ENCODE measurements at regions not wholly inside any gene's neighbourhood (a gene's known extent, or its start where the extent isn't known, plus 50 kb on each side); places are given as distances from the start of the nearest gene placed in this dataset.

GRCh38 chr9:8155706-8156105, 356.1 kb upstream of the DMAC1 start:
- ATAC-seq (no peak), DNase-seq (ENCODE audit: low spot score) (no peak), FAIRE-seq (no peak)
- intact Hi-C loops (cut with micrococcal nuclease; ENCODE audit: unreplicated experiment) (no loop called here), in situ Hi-C loops (cut with HindIII; ENCODE audit: extremely low pct_ligation_motif_present, low pct_unique_long_range_greater_than_20kb) (no loop called here)
- no peak for TF ChIP-seq SIN3A (IDR thresholded peaks at IDR 0.05; ENCODE audit: borderline replicate concordance, low read depth, low read length)
- no peak for TF ChIP-seq ARID3A (IDR thresholded peaks at IDR 0.05; ENCODE audit: low read depth, low read length)
- no peak for TF ChIP-seq REXO4 (CRISPR knock-in tag; IDR thresholded peaks at IDR 0.05; ENCODE audit: borderline replicate concordance)
- TF ChIP-seq SALL1 (CRISPR knock-in tag; IDR thresholded peaks at IDR 0.05) = no peak
- no peak for TF ChIP-seq HDAC6 (IDR thresholded peaks at IDR 0.05; ENCODE audit: low read depth, low read length)
- TF ChIP-seq CENPT (CRISPR knock-in tag; IDR thresholded peaks at IDR 0.05; ENCODE audit: low read depth) = no peak
- TF ChIP-seq MXI1 (IDR thresholded peaks at IDR 0.05; ENCODE audit: borderline replicate concordance, low read depth, low read length) = no peak
- no peak for TF ChIP-seq ZNF780A (CRISPR knock-in tag; IDR thresholded peaks at IDR 0.05)
- no peak for TF ChIP-seq ZNF629 (CRISPR knock-in tag; conservative IDR thresholded peaks at IDR 0.05)
- TF ChIP-seq ZBTB8A (CRISPR knock-in tag; IDR thresholded peaks at IDR 0.05; ENCODE audit: borderline replicate concordance, low read depth) = no peak
- TF ChIP-seq ZNF274 (CRISPR knock-in tag; IDR thresholded peaks at IDR 0.05) = no peak
- no peak for TF ChIP-seq XRCC5 (optimal IDR thresholded peaks at IDR 0.05; ENCODE audit: low read length)
- no peak for TF ChIP-seq FOXA1 (IDR thresholded peaks at IDR 0.05)
- no peak for TF ChIP-seq FOXA1 (CRISPR knock-in tag; IDR thresholded peaks at IDR 0.05)
- TF ChIP-seq, protein P1, sequence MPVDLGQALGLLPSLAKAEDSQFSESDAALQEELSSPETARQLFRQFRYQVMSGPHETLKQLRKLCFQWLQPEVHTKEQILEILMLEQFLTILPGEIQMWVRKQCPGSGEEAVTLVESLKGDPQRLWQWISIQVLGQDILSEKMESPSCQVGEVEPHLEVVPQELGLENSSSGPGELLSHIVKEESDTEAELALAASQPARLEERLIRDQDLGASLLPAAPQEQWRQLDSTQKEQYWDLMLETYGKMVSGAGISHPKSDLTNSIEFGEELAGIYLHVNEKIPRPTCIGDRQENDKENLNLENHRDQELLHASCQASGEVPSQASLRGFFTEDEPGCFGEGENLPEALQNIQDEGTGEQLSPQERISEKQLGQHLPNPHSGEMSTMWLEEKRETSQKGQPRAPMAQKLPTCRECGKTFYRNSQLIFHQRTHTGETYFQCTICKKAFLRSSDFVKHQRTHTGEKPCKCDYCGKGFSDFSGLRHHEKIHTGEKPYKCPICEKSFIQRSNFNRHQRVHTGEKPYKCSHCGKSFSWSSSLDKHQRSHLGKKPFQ (CRISPR knock-in tag; IDR thresholded peaks at IDR 0.05; ENCODE audit: insufficient replicate concordance) = no peak
- TF ChIP-seq ELF3 (CRISPR knock-in tag; IDR thresholded peaks at IDR 0.05) = no peak
- TF ChIP-seq ZNF296 (CRISPR knock-in tag; conservative IDR thresholded peaks at IDR 0.05) = no peak
- TF ChIP-seq ZBTB25 (CRISPR knock-in tag; IDR thresholded peaks at IDR 0.05) = no peak
- TF ChIP-seq FOXK2 (IDR thresholded peaks at IDR 0.05) = no peak
- TF ChIP-seq ZC3H4 (CRISPR knock-in tag; IDR thresholded peaks at IDR 0.05; ENCODE audit: borderline replicate concordance) = no peak
- no peak for TF ChIP-seq ZSCAN12 (CRISPR knock-in tag; IDR thresholded peaks at IDR 0.05)
- no TSS peak for BruUV-seq (replicated peaks)
- 50% methylated on average over 5 of the region's 5 CpGs for WGBS (ENCODE audit: low lambda C conversion rate)
- H3K4me3 ChIP-seq (replicated peaks in 1 of 3; ENCODE audit: insufficient read depth in 1 of 3, low read depth in 2 of 3, low read length in 3 of 3) = no peak overlapping the region
- H2AFZ ChIP-seq (ENCODE audit: low read length) = no peak overlapping the region
- H3K27ac ChIP-seq (ENCODE audit: extremely low read length, insufficient read depth, low read length) = no peak overlapping the region
- no peaks in the 10 kb centered on the region for H4K20me1 ChIP-seq (ENCODE audit: insufficient read depth, low read length)
- ChIA-PET POLR2A (no interaction called here), CTCF (ENCODE audit: low intra/inter-chr PET ratio, low total read pairs) (no interaction called here)
- H3K9me3 ChIP-seq (ENCODE audit: low read length) = peaks cover 86% of the 10 kb centered on the region
- H3K9ac ChIP-seq (ENCODE audit: insufficient read depth, low read depth, low read length) = no peak overlapping the region
- H3K36me3 ChIP-seq (replicated peaks in 1 of 2; ENCODE audit: control insufficient read depth in 1 of 2, insufficient read depth in 2 of 2, low read length in 2 of 2) = no peaks in the 10 kb centered on the region
- H3K4me2 ChIP-seq (ENCODE audit: low read depth, low read length) = no peak overlapping the region
- H3K4me1 ChIP-seq (ENCODE audit: insufficient read depth, low read length) = no peaks in the 10 kb centered on the region
- no peaks in the 10 kb centered on the region for H3K27me3 ChIP-seq (ENCODE audit: control insufficient read depth in 1 of 2, insufficient read depth in 2 of 2, low read length in 2 of 2)
- no peaks in the 10 kb centered on the region for H3K79me2 ChIP-seq (ENCODE audit: insufficient read depth, low read length)
